IPS-18a (cell line): ENCODE measurements at regions not wholly inside any gene's neighbourhood (a gene's known extent, or its start where the extent isn't known, plus 50 kb on each side); places are given as distances from the start of the nearest gene placed in this dataset.
"Not testable (repeated sequence)": the region's sequence is repeated elsewhere in the genome, so short reads cannot be mapped to it uniquely, and the experiment has no call there.

Experiments used
- H3K27ac ChIP-seq: one replicate; pipeline ENCODE4 v1.5.1; 2013; ENCODE audit warnings: low read length
- H3K27me3 ChIP-seq: one replicate; pipeline ENCODE4 v1.6.1; 2013; ENCODE audit warnings: mild to moderate bottlenecking, low read length; ENCODE audit not compliant: control insufficient read depth, insufficient read depth
- H3K36me3 ChIP-seq: one replicate; pipeline ENCODE4 v1.6.1; 2013; ENCODE audit warnings: low read depth, low read length; ENCODE audit not compliant: control insufficient read depth
- H3K4me1 ChIP-seq: one replicate; pipeline ENCODE4 v1.6.1; 2013; ENCODE audit warnings: low read depth, low read length; ENCODE audit not compliant: control insufficient read depth
- H3K4me3 ChIP-seq: one replicate; pipeline ENCODE4 v1.5.1; 2013; ENCODE audit warnings: low read length
- H3K9ac ChIP-seq: one replicate; pipeline ENCODE4 v1.6.1; 2013; ENCODE audit warnings: mild to moderate bottlenecking, low read length, moderate library complexity
- H3K9me3 ChIP-seq: one replicate; pipeline ENCODE4 v1.6.1; 2013; ENCODE audit warnings: low read depth, low read length; ENCODE audit not compliant: control insufficient read depth

- no peaks in the 10 kb centered on the region for H3K27me3 ChIP-seq
- H3K36me3 ChIP-seq, result no peaks in the 10 kb centered on the region
- H3K9ac ChIP-seq, result no peak overlapping the region
- H3K4me1 ChIP-seq, result peaks cover 7% of the 10 kb centered on the region
- no peaks in the 10 kb centered on the region for H3K9me3 ChIP-seq
- H3K4me3 ChIP-seq, result no peak overlapping the region
- H3K27ac ChIP-seq, result no peak overlapping the region
These were observed 340.3 kb downstream of the QKI start for GRCh38 chr6:163754866-163755265.

GRCh38 chr6:163753430-163753829 lies 338.9 kb downstream of the QKI start:
- Histone ChIP-seq H3K9me3 (no peaks in the 10 kb centered on the region), H3K27ac (no peak overlapping the region), H3K4me1 (peaks cover 7% of the 10 kb centered on the region), H3K36me3 (no peaks in the 10 kb centered on the region), H3K9ac (no peak overlapping the region), H3K27me3 (no peaks in the 10 kb centered on the region), H3K4me3 (no peak overlapping the region)

- Histone ChIP-seq H3K4me3 (no peak overlapping the region), H3K4me1 (peaks cover 1% of the 10 kb centered on the region), H3K9me3 (no peaks in the 10 kb centered on the region), H3K9ac (no peak overlapping the region), H3K27ac (no peak overlapping the region), H3K27me3 (no peaks in the 10 kb centered on the region), H3K36me3 (no peaks in the 10 kb centered on the region)
These were observed 337.9 kb downstream of the QKI start for GRCh38 chr6:163752446-163752845.

- Histone ChIP-seq H3K27me3 (no peaks in the 10 kb centered on the region), H3K27ac (no peak overlapping the region)
These were observed 336.6 kb downstream of the QKI start for GRCh38 chr6:163751032-163751525.

DNA sequence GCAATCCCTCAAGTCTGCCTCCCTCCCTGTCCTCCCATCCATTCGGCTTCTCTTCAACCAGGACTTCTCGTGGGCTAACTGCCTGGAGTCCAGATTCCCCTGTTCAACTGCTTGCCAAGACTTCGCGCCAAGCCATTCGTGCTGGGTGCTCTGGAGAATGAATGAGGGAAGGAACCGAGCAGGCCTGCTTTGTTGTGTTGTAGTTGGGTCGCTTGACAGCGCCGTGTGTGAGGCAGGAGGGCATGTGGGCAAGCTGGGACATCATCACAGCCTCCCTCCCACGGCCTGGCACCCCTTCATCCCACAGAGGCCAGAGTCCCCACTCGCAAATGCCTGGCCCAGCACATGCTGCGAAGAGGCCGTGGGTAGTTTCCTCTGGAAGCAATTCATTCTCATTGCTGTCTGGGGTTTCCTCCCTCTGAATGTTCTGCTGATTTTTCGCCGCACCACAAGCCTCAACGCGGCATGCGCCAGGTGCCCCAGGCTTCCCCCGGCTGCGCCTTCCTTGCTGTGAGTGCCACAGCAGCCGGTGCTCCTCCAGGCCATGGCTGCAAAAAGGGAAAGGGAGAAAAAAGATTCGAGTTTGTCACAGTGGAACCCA lies 336.0 kb downstream of the QKI start:
- Histone ChIP-seq H3K27me3 (no peaks in the 10 kb centered on the region), H3K36me3 (no peaks in the 10 kb centered on the region), H3K9me3 (no peaks in the 10 kb centered on the region), H3K9ac (no peak overlapping the region), H3K4me1 (no peaks in the 10 kb centered on the region), H3K4me3 (no peak overlapping the region), H3K27ac (no peak overlapping the region)

More at GRCh38 chr6:163751032-163751525, 336.6 kb downstream of the QKI start:
- H3K4me3 ChIP-seq, result no peak overlapping the region
- no peaks in the 10 kb centered on the region for H3K36me3 ChIP-seq
- no peaks in the 10 kb centered on the region for H3K4me1 ChIP-seq
- H3K9ac ChIP-seq, result no peak overlapping the region
- no peaks in the 10 kb centered on the region for H3K9me3 ChIP-seq

- H3K4me1 ChIP-seq, result no peaks in the 10 kb centered on the region
- H3K9me3 ChIP-seq, result no peaks in the 10 kb centered on the region
- H3K9ac ChIP-seq, result no peak overlapping the region
- H3K36me3 ChIP-seq, result no peaks in the 10 kb centered on the region
- no peak overlapping the region for H3K4me3 ChIP-seq
- H3K27ac ChIP-seq, result no peak overlapping the region
- no peaks in the 10 kb centered on the region for H3K27me3 ChIP-seq
These were observed 334.4 kb downstream of the QKI start for GRCh38 chr6:163748886-163749285.

- Histone ChIP-seq H3K27me3 (no peaks in the 10 kb centered on the region), H3K9ac (no peak overlapping the region), H3K27ac (no peak overlapping the region), H3K4me3 (no peak overlapping the region), H3K9me3 (no peaks in the 10 kb centered on the region), H3K36me3 (no peaks in the 10 kb centered on the region), H3K4me1 (no peaks in the 10 kb centered on the region)
These were observed 333.5 kb downstream of the QKI start for GRCh38 chr6:163748036-163748435.

GRCh38 chr6:163747058-163747457 lies 332.5 kb downstream of the QKI start:
- not testable (repeated sequence) for H3K4me3 ChIP-seq, H3K36me3 ChIP-seq, H3K9me3 ChIP-seq, H3K9ac ChIP-seq, H3K27ac ChIP-seq, H3K4me1 ChIP-seq, H3K27me3 ChIP-seq

DNA sequence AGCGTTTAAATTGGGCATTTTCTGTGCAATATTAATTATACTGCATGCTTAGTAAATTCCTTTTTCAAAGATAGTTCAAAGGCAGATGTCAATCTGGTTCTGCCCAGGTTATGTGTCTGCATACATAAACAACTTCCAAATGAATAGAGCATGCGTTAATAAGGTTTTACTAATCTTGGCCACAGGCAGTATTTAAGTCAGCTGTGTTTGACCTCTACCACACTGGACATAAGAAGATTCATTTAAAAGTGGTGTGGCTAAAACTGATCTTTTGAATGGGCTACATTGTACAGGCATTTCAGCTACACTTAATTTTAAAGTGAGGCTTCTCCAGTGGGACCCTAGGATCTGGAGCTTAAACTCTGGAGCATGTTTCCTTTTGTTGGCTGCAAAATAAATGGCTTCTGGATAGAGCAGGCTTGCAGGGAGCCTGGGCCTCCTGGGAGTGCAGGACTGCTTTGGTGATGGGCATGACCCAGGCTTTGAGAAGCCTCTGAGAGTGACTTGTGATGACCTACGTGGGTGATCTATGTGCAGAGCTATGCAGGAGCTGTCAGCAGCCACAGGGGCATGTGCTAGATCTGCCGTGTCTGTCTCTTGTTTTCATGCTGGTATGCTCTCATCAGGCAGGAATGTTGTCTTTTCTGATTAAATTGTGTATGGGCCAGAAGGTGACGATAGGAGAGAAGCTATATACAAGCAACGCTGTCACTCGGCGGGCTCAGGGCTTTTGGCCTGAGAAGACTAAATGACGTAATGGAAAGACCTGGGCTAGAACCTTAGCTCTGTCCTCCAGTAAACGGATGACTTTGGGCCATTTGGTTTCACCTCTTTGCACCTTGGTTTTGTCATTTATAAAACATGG lies 331.2 kb downstream of the QKI start:
- Histone ChIP-seq H3K9ac (no peak overlapping the region), H3K27me3 (no peaks in the 10 kb centered on the region), H3K27ac (no peak overlapping the region), H3K4me1 (no peaks in the 10 kb centered on the region), H3K36me3 (no peaks in the 10 kb centered on the region), H3K9me3 (no peaks in the 10 kb centered on the region), H3K4me3 (no peak overlapping the region)

GRCh38 chr6:163744256-163744925 lies 329.9 kb downstream of the QKI start:
- no peaks in the 10 kb centered on the region for H3K36me3 ChIP-seq
- H3K4me3 ChIP-seq, result no peak overlapping the region
- H3K9me3 ChIP-seq, result no peaks in the 10 kb centered on the region
- no peaks in the 10 kb centered on the region for H3K4me1 ChIP-seq
- no peak overlapping the region for H3K9ac ChIP-seq
- no peaks in the 10 kb centered on the region for H3K27me3 ChIP-seq
- no peak overlapping the region for H3K27ac ChIP-seq

DNA sequence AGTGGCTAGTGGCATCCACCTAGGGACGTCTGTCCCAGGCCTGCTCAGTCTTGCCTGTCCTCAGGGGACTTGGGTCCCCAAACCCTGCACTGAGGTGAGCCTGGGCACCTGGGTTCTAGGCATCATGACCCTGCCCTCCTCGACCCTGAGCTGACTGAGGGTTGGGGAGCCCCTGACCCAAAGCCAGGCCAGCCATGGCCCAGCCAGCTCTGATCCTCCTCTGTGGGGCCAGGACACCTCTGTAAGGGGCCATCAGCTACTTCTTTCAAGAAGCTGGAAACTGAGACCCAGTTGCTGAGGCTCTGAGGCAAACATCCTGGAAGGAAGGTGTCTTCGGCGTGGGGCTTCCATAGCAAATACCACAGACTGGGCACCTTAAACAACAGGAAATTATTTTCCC lies 329.3 kb downstream of the QKI start:
- peaks cover 1% of the 10 kb centered on the region for H3K4me1 ChIP-seq
- H3K27me3 ChIP-seq, result no peaks in the 10 kb centered on the region
- no peaks in the 10 kb centered on the region for H3K9me3 ChIP-seq
- no peak overlapping the region for H3K27ac ChIP-seq
- no peak overlapping the region for H3K4me3 ChIP-seq
- H3K36me3 ChIP-seq, result no peaks in the 10 kb centered on the region
- no peak overlapping the region for H3K9ac ChIP-seq
